B cell (primary cell): ENCODE measurements at regions not wholly inside any gene's neighbourhood (a gene's known extent, or its start where the extent isn't known, plus 50 kb on each side); places are given as distances from the start of the nearest gene placed in this dataset.

Source experiments
- CTCF ChIP-seq: fragments of 200-600 bp; IDR thresholded peaks from one replicate; pipeline ENCODE4 v1.8.0; 2022; ENCODE audit warnings: antibody characterized with exemption, mild to moderate bottlenecking
- EZH2 ChIP-seq: IDR thresholded peaks from 2 replicates; pipeline ENCODE4 v1.6.1; 2012; ENCODE audit warnings: borderline replicate concordance, low read depth, mild to moderate bottlenecking, moderate library complexity, low read length; ENCODE audit not compliant: insufficient read depth, poor library complexity, severe bottlenecking

GRCh38 chr5:145283141-145283810 is 551.9 kb downstream of the PRELID2 start:
- TF ChIP-seq CTCF (no peak), EZH2 (no peak)
